BE2C (cell line): ENCODE measurements at regions not wholly inside any gene's neighbourhood (a gene's known extent, or its start where the extent isn't known, plus 50 kb on each side); places are given as distances from the start of the nearest gene placed in this dataset.

Source experiments
- DNase-seq: peaks from one replicate; pipeline ENCODE4 v3.0.0-alpha.2; 2020
- H3K27me3 ChIP-seq: fragments of 250-450 bp; sonication (Bioruptor Pico); 2 replicates; pipeline ENCODE4 v1.5.1; 2020; ENCODE audit warnings: mild to moderate bottlenecking
- H3K36me3 ChIP-seq: fragments of 250-450 bp; sonication (Bioruptor Pico); 2 replicates; pipeline ENCODE4 v1.5.1; 2020; ENCODE audit warnings: mild to moderate bottlenecking
- H3K4me1 ChIP-seq: fragments of 250-450 bp; sonication (Bioruptor Pico); 2 replicates; pipeline ENCODE4 v1.5.1; 2020
- H3K4me3 ChIP-seq: 2 replicates; pipeline ENCODE4 v1.5.1; 2011; ENCODE audit warnings: low read depth, low read length
- H3K9me3 ChIP-seq: fragments of 250-450 bp; sonication (Bioruptor Pico); 2 replicates; pipeline ENCODE4 v1.5.1; 2020
- TF ChIP-seq, protein P1 (sequence below): IDR thresholded peaks from 2 replicates; pipeline ENCODE4 v1.5.1; 2012; ENCODE audit warnings: mild to moderate bottlenecking, low read depth, low read length

DNA sequence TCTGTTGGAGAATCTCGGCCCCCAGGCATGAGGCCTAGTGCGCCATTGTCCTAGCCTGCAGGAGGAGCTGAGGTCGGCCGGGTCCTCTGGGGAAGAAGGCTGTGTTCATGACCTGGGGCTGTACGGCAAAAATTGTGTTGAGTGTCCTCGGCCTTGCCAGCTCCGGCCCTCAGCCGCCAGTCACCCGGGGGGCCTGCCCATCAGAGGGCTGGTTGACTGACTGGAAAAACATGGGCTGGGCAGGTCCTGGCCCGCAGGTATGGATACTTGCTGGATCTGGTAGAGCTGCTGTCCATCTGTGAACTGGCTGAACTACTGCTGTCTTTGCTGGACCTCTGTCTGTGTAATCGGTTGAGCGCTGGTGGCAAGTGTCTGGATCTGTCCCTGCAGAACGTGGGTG, 136.7 kb upstream of the GAS1 start:
- no peak overlapping the region for H3K4me3 ChIP-seq
- no peaks in the 10 kb centered on the region for H3K9me3 ChIP-seq
- TF ChIP-seq, protein P1, sequence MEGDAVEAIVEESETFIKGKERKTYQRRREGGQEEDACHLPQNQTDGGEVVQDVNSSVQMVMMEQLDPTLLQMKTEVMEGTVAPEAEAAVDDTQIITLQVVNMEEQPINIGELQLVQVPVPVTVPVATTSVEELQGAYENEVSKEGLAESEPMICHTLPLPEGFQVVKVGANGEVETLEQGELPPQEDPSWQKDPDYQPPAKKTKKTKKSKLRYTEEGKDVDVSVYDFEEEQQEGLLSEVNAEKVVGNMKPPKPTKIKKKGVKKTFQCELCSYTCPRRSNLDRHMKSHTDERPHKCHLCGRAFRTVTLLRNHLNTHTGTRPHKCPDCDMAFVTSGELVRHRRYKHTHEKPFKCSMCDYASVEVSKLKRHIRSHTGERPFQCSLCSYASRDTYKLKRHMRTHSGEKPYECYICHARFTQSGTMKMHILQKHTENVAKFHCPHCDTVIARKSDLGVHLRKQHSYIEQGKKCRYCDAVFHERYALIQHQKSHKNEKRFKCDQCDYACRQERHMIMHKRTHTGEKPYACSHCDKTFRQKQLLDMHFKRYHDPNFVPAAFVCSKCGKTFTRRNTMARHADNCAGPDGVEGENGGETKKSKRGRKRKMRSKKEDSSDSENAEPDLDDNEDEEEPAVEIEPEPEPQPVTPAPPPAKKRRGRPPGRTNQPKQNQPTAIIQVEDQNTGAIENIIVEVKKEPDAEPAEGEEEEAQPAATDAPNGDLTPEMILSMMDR = no peak
- H3K27me3 ChIP-seq = no peaks in the 10 kb centered on the region
- H3K36me3 ChIP-seq = no peaks in the 10 kb centered on the region
- DNase-seq = no peak
- no peaks in the 10 kb centered on the region for H3K4me1 ChIP-seq

DNA sequence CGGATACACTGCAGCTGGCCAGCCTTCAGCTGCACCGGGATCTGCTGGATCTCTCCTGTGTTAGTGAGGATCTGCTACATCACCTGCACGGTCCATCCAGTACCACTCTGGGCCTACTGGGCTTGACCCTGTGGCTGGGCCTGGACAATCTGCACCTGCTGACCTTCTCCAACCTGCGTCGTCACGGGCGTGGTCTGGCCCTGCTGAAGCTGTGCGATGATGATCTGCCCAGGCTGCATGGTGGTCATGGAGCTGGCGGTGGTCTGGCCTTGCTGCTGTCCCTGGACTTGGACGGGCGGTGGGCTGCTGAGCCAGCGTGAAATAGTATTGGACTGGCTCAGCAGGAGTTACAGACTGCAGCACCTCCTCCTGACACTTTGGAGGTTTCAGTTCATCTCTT, 137.1 kb upstream of the GAS1 start:
- TF ChIP-seq, protein P1 = no peak
- no peaks in the 10 kb centered on the region for H3K36me3 ChIP-seq
- H3K9me3 ChIP-seq = no peaks in the 10 kb centered on the region
- no peaks in the 10 kb centered on the region for H3K27me3 ChIP-seq
- DNase-seq = no peak
- H3K4me1 ChIP-seq = no peaks in the 10 kb centered on the region
- no peak overlapping the region for H3K4me3 ChIP-seq

DNA sequence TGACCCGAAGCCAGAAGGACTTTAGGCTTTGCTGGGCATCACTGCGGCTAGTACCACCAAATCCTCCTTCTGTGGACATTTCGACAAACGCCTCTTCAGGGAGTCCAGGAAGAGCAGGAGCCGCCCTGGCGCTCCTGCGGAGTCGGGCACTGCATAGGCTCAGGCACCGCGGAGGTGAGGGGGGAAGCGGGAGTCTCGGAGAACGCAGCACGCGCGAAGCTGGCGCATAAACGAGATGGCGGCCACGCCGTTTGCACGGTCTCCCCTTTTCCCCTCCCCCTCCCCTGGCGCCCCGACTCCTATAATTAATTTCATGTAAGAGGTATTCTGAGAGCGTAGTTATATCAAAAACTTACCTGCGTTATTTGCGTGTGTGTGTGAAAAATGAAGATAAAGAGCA, 137.8 kb upstream of the GAS1 start:
- H3K27me3 ChIP-seq = no peaks in the 10 kb centered on the region
- no peak overlapping the region for H3K4me3 ChIP-seq
- H3K9me3 ChIP-seq = no peaks in the 10 kb centered on the region
- DNase-seq = no peak
- no peaks in the 10 kb centered on the region for H3K4me1 ChIP-seq
- TF ChIP-seq, protein P1 = no peak
- no peaks in the 10 kb centered on the region for H3K36me3 ChIP-seq

DNA sequence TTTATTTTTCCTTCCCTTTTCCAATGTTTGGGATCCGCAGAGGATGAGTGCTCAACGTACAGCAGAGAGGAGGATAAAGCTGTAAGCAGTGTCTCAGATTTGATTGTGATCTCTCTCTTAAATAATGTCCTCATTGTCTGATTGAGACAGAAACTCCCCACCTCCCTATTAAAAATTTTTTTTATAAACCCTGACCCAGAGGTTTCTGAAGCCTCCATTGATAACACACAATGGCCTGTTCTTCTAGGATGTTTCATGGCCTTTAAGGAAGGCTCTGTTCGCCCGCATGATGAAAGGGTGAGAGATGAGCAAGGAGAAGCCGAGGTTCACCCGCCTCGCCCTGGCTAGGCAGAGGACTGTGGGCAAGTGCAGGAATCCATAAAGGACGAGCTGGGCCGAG, 138.2 kb upstream of the GAS1 start:
- Histone ChIP-seq H3K4me3 (no peak overlapping the region), H3K4me1 (no peaks in the 10 kb centered on the region), H3K9me3 (no peaks in the 10 kb centered on the region), H3K27me3 (no peaks in the 10 kb centered on the region), H3K36me3 (no peaks in the 10 kb centered on the region)
- no peak for DNase-seq
- TF ChIP-seq, protein P1 = no peak

DNA sequence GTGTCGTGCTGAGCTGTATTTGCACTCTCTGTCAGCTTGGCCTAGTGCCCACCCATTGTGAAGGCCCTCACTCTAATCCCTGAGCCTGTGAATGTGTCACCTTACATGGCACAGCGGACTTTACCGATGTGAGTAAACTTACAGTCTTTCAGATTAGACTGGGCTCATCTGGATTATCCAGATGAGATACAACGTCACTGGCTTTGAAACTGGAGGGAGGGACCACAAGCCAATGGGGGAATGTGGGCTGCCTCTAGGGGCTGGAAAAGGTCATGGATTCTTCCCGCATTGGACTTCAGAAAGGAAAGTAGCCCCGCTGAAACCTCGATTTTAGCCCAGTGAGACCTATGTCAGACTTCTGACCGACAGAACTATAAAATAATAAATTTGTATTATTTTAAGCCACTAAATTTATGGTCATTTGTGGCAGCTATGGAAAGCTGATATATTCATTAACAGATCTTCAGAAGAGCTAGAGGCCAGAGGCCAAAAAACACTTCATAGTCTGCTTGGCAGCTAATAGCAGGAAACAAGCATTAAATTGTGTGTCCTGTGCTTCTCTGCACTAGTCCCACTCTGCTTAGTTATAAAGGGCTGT, 139.0 kb upstream of the GAS1 start:
- Histone ChIP-seq H3K27me3 (no peaks in the 10 kb centered on the region), H3K36me3 (no peaks in the 10 kb centered on the region), H3K4me1 (no peaks in the 10 kb centered on the region), H3K4me3 (no peak overlapping the region), H3K9me3 (no peaks in the 10 kb centered on the region)
- TF ChIP-seq, protein P1 = no peak
- DNase-seq = no peak

DNA sequence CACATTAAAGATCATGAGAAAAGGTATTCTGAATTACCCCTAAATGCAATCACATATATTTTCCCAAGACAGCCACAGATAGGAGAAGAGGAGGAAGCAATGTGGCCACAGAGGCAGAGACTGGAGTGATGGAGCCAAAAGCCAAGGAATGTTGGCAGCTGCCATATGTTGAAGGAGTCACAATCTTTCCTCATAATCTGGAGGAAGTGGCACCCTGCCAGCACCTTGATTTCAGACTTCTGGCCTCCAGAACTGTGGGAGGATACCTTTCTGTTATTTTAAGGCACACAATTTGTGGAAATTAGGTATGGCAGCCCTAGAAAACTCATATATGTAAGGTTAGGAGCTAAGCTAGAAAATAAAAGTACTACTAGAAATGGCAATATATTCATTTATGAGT, 139.9 kb upstream of the GAS1 start:
- Histone ChIP-seq H3K27me3 (no peaks in the 10 kb centered on the region), H3K4me3 (no peak overlapping the region), H3K9me3 (no peaks in the 10 kb centered on the region), H3K4me1 (no peaks in the 10 kb centered on the region), H3K36me3 (no peaks in the 10 kb centered on the region)
- no peak for DNase-seq
- TF ChIP-seq, protein P1 = no peak
